K562 (cell line): ENCODE measurements at regions not wholly inside any gene's neighbourhood (a gene's known extent, or its start where the extent isn't known, plus 50 kb on each side); places are given as distances from the start of the nearest gene placed in this dataset.
"Not testable (repeated sequence)": the region's sequence is repeated elsewhere in the genome, so short reads cannot be mapped to it uniquely, and the experiment has no call there.

Source experiments
- ATAC-seq: fragments of 200-7000 bp; cut with Tn5 transposase; 3 replicates; pipeline ENCODE4 v1.9.1; 2020; ENCODE audit warnings: moderate library complexity
- BruUV-seq: library from RNA; stranded (reverse); fragments of 400-500 nt; replicated peaks from 2 replicates; lab custom pipeline; 2021; lab: Mats Ljungman, UMichigan
- CTCF ChIA-PET: fragments of 300-600 bp; formaldehyde crosslinking; extraction: SDS; loops from one replicate; lab custom pipeline; 2021; ENCODE audit warnings: low intra/inter-chr PET ratio; lab: Yijun Ruan, JAX
- POLR2A ChIA-PET: fragments of 300-600, 350-650 bp; sonication (Branson Sonifier 250); formaldehyde crosslinking; extraction: SDS; loops from one replicate; lab custom pipeline; 2021; ENCODE audit warnings: antibody characterized with exemption, inconsistent platforms; lab: Yijun Ruan, JAX
- DNase-seq, 4 experiments: peaks; one replicate each; pipeline versions ENCODE4 v3.0.0 to v3.0.0-alpha.2; 2011 to 2018; ENCODE audit warnings: low spot score in 3 of 4, mixed read lengths in 3 of 4; ENCODE audit errors: extremely low read depth in 1 of 4
- FAIRE-seq: peaks from 2 replicates; lab custom pipeline; 2011; peaks lifted over from hg19 to GRCh38; lab: Jason Lieb, UNC
- H2AFZ ChIP-seq: 2 replicates; pipeline ENCODE4 v1.6.0; 2011; ENCODE audit warnings: low read depth, low read length, control low read depth, inconsistent platforms
- H3K27ac ChIP-seq: fragments of 200-600 bp; 3 replicates; pipeline ENCODE4 v1.8.0; 2011; ENCODE audit warnings: low read depth, mild to moderate bottlenecking, control low read depth, inconsistent platforms, low read length, moderate library complexity, mixed read lengths; ENCODE audit errors: extremely low read depth
- H3K27me3 ChIP-seq, 2 experiments: fragments of 300-600 bp in 1 of 2; 2 replicates in 1 of 2; 3 replicates in 1 of 2; pipeline versions ENCODE4 v1.6.0 to v1.8.0; 2011; ENCODE audit warnings: inconsistent platforms in 2 of 2, low read length in 2 of 2, mild to moderate bottlenecking in 1 of 2, mixed read lengths in 1 of 2, moderate library complexity in 1 of 2; ENCODE audit not compliant: control insufficient read depth in 2 of 2, insufficient read depth in 2 of 2
- H3K36me3 ChIP-seq: fragments of 300-600 bp; 3 replicates; pipeline ENCODE4 v1.8.0; 2011; ENCODE audit warnings: mild to moderate bottlenecking, low read length, inconsistent platforms; ENCODE audit not compliant: control insufficient read depth, insufficient read depth
- H3K4me1 ChIP-seq, 2 experiments: fragments of 200-600 bp in 1 of 2; replicated peaks in 1 of 2; 2 replicates in 1 of 2; 3 replicates in 1 of 2; pipeline versions ENCODE4 v1.5.1 to v1.8.0; 2011; ENCODE audit warnings: inconsistent platforms in 2 of 2, low read length in 2 of 2, mild to moderate bottlenecking in 1 of 2, mixed read lengths in 1 of 2, moderate library complexity in 1 of 2; ENCODE audit not compliant: control insufficient read depth in 2 of 2, insufficient read depth in 2 of 2
- H3K4me2 ChIP-seq: 2 replicates; pipeline ENCODE4 v1.6.1; 2011; ENCODE audit warnings: low read length, control low read depth, inconsistent platforms, mixed read lengths; ENCODE audit not compliant: insufficient read depth
- H3K4me3 ChIP-seq: fragments of 200-600 bp; sonication (generic), shearing (Covaris generic); 2 replicates; pipeline ENCODE4 v1.5.1; 2016; ENCODE audit warnings: control low read depth, inconsistent platforms
- H3K79me2 ChIP-seq: fragments of 200-600 bp; 3 replicates; pipeline ENCODE4 v1.8.0; 2011; ENCODE audit warnings: low read length, inconsistent platforms; ENCODE audit not compliant: control insufficient read depth, insufficient read depth
- H3K9ac ChIP-seq, 2 experiments: 2 replicates each; pipeline versions ENCODE4 v1.6.0 to v1.6.1; 2011; ENCODE audit warnings: low read depth in 2 of 2, low read length in 2 of 2, control low read depth in 1 of 2, inconsistent platforms in 1 of 2, mild to moderate bottlenecking in 1 of 2, mixed read lengths in 1 of 2; ENCODE audit not compliant: insufficient read depth in 1 of 2
- H3K9me1 ChIP-seq: one replicate; pipeline ENCODE4 v1.6.0; 2011; ENCODE audit warnings: inconsistent platforms, mild to moderate bottlenecking, low read length, moderate library complexity; ENCODE audit not compliant: control insufficient read depth, insufficient read depth
- H3K9me3 ChIP-seq: replicated peaks from 2 replicates; pipeline ENCODE4 v1.5.1; 2011; ENCODE audit warnings: low read depth, low read length, inconsistent platforms; ENCODE audit not compliant: control insufficient read depth, insufficient read depth
- H4K20me1 ChIP-seq: replicated peaks from 2 replicates; pipeline ENCODE4 v1.6.1; 2011; ENCODE audit warnings: low read length, inconsistent platforms, mixed read lengths; ENCODE audit not compliant: control insufficient read depth, insufficient read depth
- E2F5 ChIP-seq: sonication (generic); formaldehyde crosslinking; IDR thresholded peaks from 2 replicates; pipeline ENCODE4 v1.8.0; 2022; ENCODE audit warnings: mild to moderate bottlenecking, missing genetic modification reagents
- KAT2B ChIP-seq: IDR thresholded peaks from one replicate; pipeline ENCODE4 v1.6.1; 2012; ENCODE audit warnings: low read depth, mild to moderate bottlenecking, control low read depth, inconsistent platforms, low read length, moderate library complexity
- ZBTB49 ChIP-seq: sonication (generic); formaldehyde crosslinking; IDR thresholded peaks from 2 replicates; pipeline ENCODE4 v1.8.0; 2022; ENCODE audit warnings: missing genetic modification reagents, mild to moderate bottlenecking, borderline replicate concordance
- WGBS: fragments of 100-300 bp; shearing (Covaris generic); methylation state at CpG from one replicate; pipeline ENCODE4 v1.1.6; 2016; ENCODE audit warnings: low coverage, mixed read lengths; ENCODE audit not compliant: insufficient coverage; ENCODE audit errors: missing lambda C conversion rate; 5-methylcytosine and 5-hydroxymethylcytosine counted together
- in situ Hi-C: fragments of 300-500 bp; cut with MboI; formaldehyde crosslinking; loops from 4 replicates; pipeline ENCODE4 v1.15.0; 2018; ENCODE audit warnings: inconsistent platforms, mixed read lengths
- intact Hi-C: fragments of 100-400 bp; cut with micrococcal nuclease; formaldehyde crosslinking; loops from 2 replicates; pipeline ENCODE4 v1.14.2; 2022

DNA sequence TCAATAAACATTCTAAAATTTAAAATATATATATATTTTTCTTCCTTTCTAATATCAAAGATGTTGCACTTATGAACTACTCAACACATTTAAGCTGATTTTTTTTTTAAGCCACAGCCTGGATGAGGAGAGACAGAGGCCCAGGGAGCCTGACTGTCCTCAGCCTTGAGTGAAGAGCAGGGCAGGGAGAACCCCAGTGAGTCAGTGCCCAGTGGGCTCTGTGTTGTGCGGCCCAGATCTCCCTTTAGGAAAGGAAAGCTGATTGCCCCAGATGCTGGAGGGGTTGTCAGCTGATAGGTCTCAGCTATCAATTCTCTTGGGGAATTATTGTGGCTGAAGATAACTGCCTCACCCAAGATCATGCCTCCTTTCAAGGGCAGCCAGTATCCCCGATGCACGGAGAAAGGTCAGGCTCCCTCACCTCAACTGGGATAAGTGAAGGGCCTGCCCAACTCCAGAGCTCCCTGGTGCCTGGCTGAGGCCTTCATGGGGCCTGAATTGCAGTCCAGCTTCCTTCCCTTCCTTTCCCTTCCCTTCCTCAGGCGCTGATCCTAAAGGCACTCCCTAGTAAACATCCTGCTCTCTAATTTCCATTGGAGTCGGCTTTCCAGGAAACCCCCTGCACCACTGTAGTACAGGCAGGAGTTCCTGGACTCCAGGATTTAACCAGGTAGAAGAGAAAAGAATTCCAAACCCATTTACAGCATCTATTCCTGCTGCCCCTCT, 106.9 kb upstream of the ATL2 start (continued):
- TF ChIP-seq KAT2B (no peak), E2F5 (CRISPR knock-in tag) (no peak), ZBTB49 (CRISPR knock-in tag) (no peak)

DNA sequence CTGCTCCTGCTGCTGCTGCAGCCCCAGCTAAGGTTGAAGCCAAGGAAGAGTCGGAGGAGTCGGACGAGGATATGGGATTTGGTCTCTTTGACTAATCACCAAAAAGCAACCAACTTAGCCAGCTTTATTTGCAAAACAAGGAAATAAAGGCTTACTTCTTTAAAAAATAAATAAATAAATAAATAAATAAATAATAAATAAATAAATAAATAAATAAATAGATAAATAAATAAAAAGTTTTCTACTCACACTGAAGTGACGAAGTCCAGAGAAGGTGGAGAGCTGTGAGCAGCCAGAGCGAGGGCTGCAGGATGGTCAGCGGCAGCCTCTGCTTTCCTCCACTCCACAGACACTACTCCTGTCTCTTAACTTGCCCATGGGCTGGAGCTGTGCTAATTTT, 105.6 kb upstream of the ATL2 start:
- BruUV-seq, H3K9ac ChIP-seq, H3K4me2 ChIP-seq, H3K4me3 ChIP-seq, CTCF ChIA-PET, ATAC-seq, H4K20me1 ChIP-seq, H3K9me1 ChIP-seq, DNase-seq, H3K36me3 ChIP-seq, FAIRE-seq, H3K9me3 ChIP-seq, H3K27ac ChIP-seq, POLR2A ChIA-PET, H3K27me3 ChIP-seq, H3K79me2 ChIP-seq, intact Hi-C loops, in situ Hi-C loops, H2AFZ ChIP-seq: not testable (repeated sequence)
- H3K4me1 ChIP-seq = peaks cover 7 to 20% of the 10 kb centered on the region in 2 experiments; a peak in 4 of 5 replicates
- 56% methylated on average over 3 of the region's 6 CpGs for WGBS
